ENCODE measurements at regions not wholly inside any gene's neighbourhood (a gene's known extent, or its start where the extent isn't known, plus 50 kb on each side); places are given as distances from the start of the nearest gene placed in this dataset.
"Not testable (repeated sequence)": the region's sequence is repeated elsewhere in the genome, so short reads cannot be mapped to it uniquely, and the experiment has no call there.

GRCh38 chr7:10584886-10585285, 388.8 kb upstream of the PHF14 start:
- no peak for DNase-seq (ENCODE audit: low read depth in 2 of 2)

- DNase-seq (ENCODE audit: low read depth in 2 of 2), result no peak
Observed at GRCh38 chr7:10588084-10588483, 385.6 kb upstream of the PHF14 start.

- no peak for DNase-seq (ENCODE audit: low read depth in 2 of 2)
Observed at GRCh38 chr7:10592604-10593003, 381.1 kb upstream of the PHF14 start.

- DNase-seq (ENCODE audit: low read depth in 2 of 2), result no peak
Observed at GRCh38 chr7:10593080-10593479, 380.6 kb upstream of the PHF14 start.

- DNase-seq (ENCODE audit: low read depth in 2 of 2), result no peak
Observed at GRCh38 chr7:10596827-10597226, 376.8 kb upstream of the PHF14 start.

- DNase-seq (ENCODE audit: low read depth in 2 of 2), result no peak
Observed at GRCh38 chr7:10604128-10604527, 369.5 kb upstream of the PHF14 start.

- DNase-seq (ENCODE audit: low read depth in 2 of 2), result no peak
Observed at GRCh38 chr7:10612950-10613349, 360.7 kb upstream of the PHF14 start.

- no peak for DNase-seq (ENCODE audit: low read depth in 2 of 2)
Observed at GRCh38 chr7:10618953-10619352, 354.7 kb upstream of the PHF14 start.

GRCh38 chr7:10632712-10633111, 341.0 kb upstream of the PHF14 start:
- DNase-seq (ENCODE audit: low read depth in 2 of 2), result no peak

- no peak for DNase-seq (ENCODE audit: low read depth in 2 of 2)
Observed at GRCh38 chr7:10634239-10634638, 339.4 kb upstream of the PHF14 start.

GRCh38 chr7:10637991-10638390, 335.7 kb upstream of the PHF14 start:
- no peak for DNase-seq (ENCODE audit: low read depth in 2 of 2)

GRCh38 chr7:10643545-10643944, 330.1 kb upstream of the PHF14 start:
- no peak for DNase-seq (ENCODE audit: low read depth in 2 of 2)

- DNase-seq (ENCODE audit: low read depth in 2 of 2), result no peak
Observed at GRCh38 chr7:10644849-10645248, 328.8 kb upstream of the PHF14 start.

GRCh38 chr7:10646194-10646593, 327.5 kb upstream of the PHF14 start:
- DNase-seq (ENCODE audit: low read depth in 2 of 2), result no peak

- no peak for DNase-seq (ENCODE audit: low read depth in 2 of 2)
Observed at GRCh38 chr7:10648289-10648688, 325.4 kb upstream of the PHF14 start.

GRCh38 chr7:10649120-10649519, 324.6 kb upstream of the PHF14 start:
- not testable (repeated sequence) for DNase-seq (ENCODE audit: low read depth in 2 of 2)

GRCh38 chr7:10655031-10655430, 318.6 kb upstream of the PHF14 start:
- DNase-seq (ENCODE audit: low read depth in 2 of 2), result no peak

- DNase-seq (ENCODE audit: low read depth in 2 of 2), result no peak
Observed at GRCh38 chr7:10657201-10657600, 316.5 kb upstream of the PHF14 start.

- no peak for DNase-seq (ENCODE audit: low read depth in 2 of 2)
Observed at GRCh38 chr7:10657837-10658236, 315.8 kb upstream of the PHF14 start.

- no peak for DNase-seq (ENCODE audit: low read depth in 2 of 2)
Observed at GRCh38 chr7:10662491-10662890, 311.2 kb upstream of the PHF14 start.

- no peak for DNase-seq (ENCODE audit: low read depth in 2 of 2)
Observed at GRCh38 chr7:10662982-10663884, 310.4 kb upstream of the PHF14 start.

- no peak for DNase-seq (ENCODE audit: low read depth in 2 of 2)
Observed at GRCh38 chr7:10672186-10672585, 301.5 kb upstream of the PHF14 start.

- DNase-seq (ENCODE audit: low read depth in 2 of 2), result no peak
Observed at GRCh38 chr7:10677211-10677610, 296.5 kb upstream of the PHF14 start.
